Ascending aorta (tissue), 2 donors: ENCODE measurements at regions not wholly inside any gene's neighbourhood (a gene's known extent, or its start where the extent isn't known, plus 50 kb on each side); places are given as distances from the start of the nearest gene placed in this dataset.

ENCODE experiments used
- DNase-seq, 2 donors: peaks; one replicate each; pipeline ENCODE4 v3.0.0-alpha.2; 2019; ENCODE audit warnings: low spot score in 2 of 2
- H3K27ac ChIP-seq, 2 donors: fragments of 200-600 bp; sonication (generic); one replicate each; pipeline ENCODE4 v1.5.1; 2016 to 2017; ENCODE audit warnings: mild to moderate bottlenecking in 1 of 2
- H3K27me3 ChIP-seq: fragments of 200-600 bp; sonication (generic); one replicate; pipeline ENCODE4 v1.5.1; 2017
- H3K36me3 ChIP-seq, 2 donors: fragments of 200-600 bp; sonication (generic); one replicate each; pipeline ENCODE4 v1.5.1; 2016
- H3K4me1 ChIP-seq, 2 donors: fragments of 200-600 bp; sonication (generic); one replicate each; pipeline ENCODE4 v1.5.1; 2016 to 2017; ENCODE audit warnings: mild to moderate bottlenecking in 1 of 2
- H3K4me3 ChIP-seq, 2 donors: fragments of 200-600 bp; sonication (generic); one replicate each; pipeline ENCODE4 v1.5.1; 2016 to 2017; ENCODE audit warnings: mild to moderate bottlenecking in 1 of 2
- H3K9me3 ChIP-seq, 2 donors: fragments of 200-600 bp; sonication (generic); one replicate each; pipeline ENCODE4 v1.5.1; 2016
- intact Hi-C: fragments of 100-400 bp; cut with DNase I; formaldehyde crosslinking; loops from one replicate; pipeline ENCODE4 v1.15.1; 2023
- TF ChIP-seq, protein P1 (sequence below), 3 experiments: fragments of 200-600 bp in 2 of 3; fragments of 450-650 bp in 1 of 3; sonication (generic) in 2 of 3; IDR thresholded peaks; one replicate each; pipeline ENCODE4 v1.5.1; 2016 to 2019; ENCODE audit warnings: antibody characterized with exemption in 3 of 3, mild to moderate bottlenecking in 1 of 3, moderate library complexity in 1 of 3

DNA sequence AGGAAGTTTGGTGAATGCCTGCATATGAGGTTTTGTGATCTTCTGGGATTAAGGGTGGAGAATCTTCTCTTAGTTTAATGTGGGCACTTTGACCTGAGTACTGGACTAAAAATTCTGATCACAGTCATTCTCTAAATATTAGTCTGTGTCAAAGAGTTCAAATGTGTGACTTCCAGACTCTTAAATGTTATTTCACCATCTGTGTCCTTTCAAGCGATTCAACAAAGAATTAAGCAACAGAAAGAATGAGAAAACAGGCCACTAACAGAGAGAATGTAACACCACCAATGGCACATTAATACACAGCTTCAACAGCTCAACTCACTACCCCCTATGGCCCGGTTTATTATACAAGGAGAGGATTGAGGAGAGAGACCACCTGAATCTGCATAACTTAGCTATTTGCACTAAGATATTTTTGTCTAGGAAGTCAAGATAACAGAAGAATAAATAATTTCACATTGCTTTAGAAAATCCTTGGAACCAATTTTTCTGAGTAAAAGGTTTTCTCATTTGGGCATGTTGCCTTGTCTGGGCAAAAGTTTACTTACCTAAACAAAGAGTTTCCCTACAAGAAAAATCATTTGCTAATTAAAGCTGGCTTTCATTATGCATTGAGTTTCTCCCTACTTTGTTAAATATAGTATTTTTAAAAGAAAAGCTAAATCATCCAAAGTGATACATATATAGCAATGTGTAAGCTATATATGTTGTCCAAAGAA is 1313.7 kb downstream of the NCAM2 start:
- H3K4me1 ChIP-seq, result no peaks in the 10 kb centered on the region
- no peaks in the 10 kb centered on the region for H3K36me3 ChIP-seq
- DNase-seq, result no peak
- TF ChIP-seq, protein P1, sequence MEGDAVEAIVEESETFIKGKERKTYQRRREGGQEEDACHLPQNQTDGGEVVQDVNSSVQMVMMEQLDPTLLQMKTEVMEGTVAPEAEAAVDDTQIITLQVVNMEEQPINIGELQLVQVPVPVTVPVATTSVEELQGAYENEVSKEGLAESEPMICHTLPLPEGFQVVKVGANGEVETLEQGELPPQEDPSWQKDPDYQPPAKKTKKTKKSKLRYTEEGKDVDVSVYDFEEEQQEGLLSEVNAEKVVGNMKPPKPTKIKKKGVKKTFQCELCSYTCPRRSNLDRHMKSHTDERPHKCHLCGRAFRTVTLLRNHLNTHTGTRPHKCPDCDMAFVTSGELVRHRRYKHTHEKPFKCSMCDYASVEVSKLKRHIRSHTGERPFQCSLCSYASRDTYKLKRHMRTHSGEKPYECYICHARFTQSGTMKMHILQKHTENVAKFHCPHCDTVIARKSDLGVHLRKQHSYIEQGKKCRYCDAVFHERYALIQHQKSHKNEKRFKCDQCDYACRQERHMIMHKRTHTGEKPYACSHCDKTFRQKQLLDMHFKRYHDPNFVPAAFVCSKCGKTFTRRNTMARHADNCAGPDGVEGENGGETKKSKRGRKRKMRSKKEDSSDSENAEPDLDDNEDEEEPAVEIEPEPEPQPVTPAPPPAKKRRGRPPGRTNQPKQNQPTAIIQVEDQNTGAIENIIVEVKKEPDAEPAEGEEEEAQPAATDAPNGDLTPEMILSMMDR (IDR thresholded peaks at IDR 0.05), result no peak
- intact Hi-C loops, result no loop called here
- H3K27me3 ChIP-seq, result no peaks in the 10 kb centered on the region
- H3K27ac ChIP-seq, result no peak overlapping the region
- H3K4me3 ChIP-seq, result no peak overlapping the region
- H3K9me3 ChIP-seq, result no peaks in the 10 kb centered on the region

DNA sequence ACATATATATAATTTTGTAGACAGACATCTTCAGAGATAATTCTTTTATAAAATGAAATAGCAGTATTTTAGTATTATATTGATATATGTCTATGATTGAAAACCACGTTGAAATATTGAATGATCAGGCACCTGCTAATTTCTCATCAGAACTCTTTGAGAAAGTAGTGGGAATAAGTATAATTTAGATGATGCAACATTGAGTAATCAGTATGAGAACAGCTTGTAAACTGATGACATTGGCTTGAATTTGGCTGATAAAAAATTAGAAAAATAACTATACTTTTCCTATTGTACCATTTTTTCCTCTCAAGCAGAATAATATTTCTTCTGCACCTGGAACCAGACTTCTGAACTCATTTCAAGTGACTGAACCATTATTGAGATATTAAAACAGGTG is 1316.8 kb downstream of the NCAM2 start:
- Histone ChIP-seq H3K4me1 (no peaks in the 10 kb centered on the region), H3K4me3 (no peak overlapping the region), H3K36me3 (no peaks in the 10 kb centered on the region), H3K9me3 (no peaks in the 10 kb centered on the region), H3K27me3 (no peaks in the 10 kb centered on the region), H3K27ac (no peak overlapping the region)
- TF ChIP-seq, protein P1 (IDR thresholded peaks at IDR 0.05), result no peak
- no peak for DNase-seq
- intact Hi-C loops, result no loop called here

DNA sequence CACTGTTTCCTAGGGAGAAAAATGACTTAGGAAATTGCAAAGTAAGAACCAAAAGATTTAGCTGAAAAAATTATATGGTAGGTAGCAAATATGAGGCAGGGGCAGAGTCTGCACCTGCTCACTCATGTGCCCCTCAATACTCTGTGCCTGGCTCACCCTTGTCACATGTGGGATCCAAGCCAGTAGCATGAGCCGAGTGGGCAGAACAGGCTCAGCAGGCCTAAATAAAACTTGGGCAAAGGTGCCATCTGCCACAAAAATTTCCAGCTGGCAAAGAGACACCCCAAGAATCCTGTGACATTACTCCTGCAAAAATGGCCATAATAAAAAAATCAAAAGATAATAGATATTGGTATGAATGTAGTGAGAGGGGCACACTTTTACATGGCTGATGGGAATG is 1321.2 kb downstream of the NCAM2 start:
- Histone ChIP-seq H3K27me3 (no peaks in the 10 kb centered on the region), H3K4me3 (no peak overlapping the region), H3K27ac (no peak overlapping the region), H3K4me1 (no peaks in the 10 kb centered on the region), H3K9me3 (peaks cover 0 to 3% of the 10 kb centered on the region in 2 donors), H3K36me3 (no peaks in the 10 kb centered on the region)
- TF ChIP-seq, protein P1 (IDR thresholded peaks at IDR 0.05), result no peak
- no peak for DNase-seq
- intact Hi-C loops, result no loop called here

DNA sequence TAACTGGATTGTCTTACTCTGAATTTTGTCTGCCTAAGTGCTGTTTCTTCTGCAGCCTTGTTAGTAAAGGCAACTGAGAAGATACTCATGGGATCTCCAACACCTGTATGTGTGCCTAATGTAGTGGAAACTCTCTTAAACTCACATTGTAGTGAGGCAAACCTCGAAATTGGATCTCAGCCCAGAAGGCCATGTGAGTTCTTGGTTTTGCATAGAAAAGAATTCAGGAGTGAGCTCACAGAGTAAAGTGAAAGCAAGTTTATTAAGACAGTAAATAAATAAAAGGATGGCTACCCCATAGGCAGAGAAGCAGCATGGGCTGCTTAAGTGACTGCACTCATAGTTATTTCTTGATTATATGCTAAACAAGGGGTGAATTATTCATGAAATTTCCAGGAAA is 1344.7 kb downstream of the NCAM2 start:
- no peaks in the 10 kb centered on the region for H3K27me3 ChIP-seq
- intact Hi-C loops, result no loop called here
- TF ChIP-seq, protein P1 (IDR thresholded peaks at IDR 0.05), result no peak
- DNase-seq, result no peak
- no peaks in the 10 kb centered on the region for H3K36me3 ChIP-seq
- no peak overlapping the region for H3K4me3 ChIP-seq
- no peaks in the 10 kb centered on the region for H3K9me3 ChIP-seq
- H3K4me1 ChIP-seq, result no peaks in the 10 kb centered on the region
- H3K27ac ChIP-seq, result no peak overlapping the region

DNA sequence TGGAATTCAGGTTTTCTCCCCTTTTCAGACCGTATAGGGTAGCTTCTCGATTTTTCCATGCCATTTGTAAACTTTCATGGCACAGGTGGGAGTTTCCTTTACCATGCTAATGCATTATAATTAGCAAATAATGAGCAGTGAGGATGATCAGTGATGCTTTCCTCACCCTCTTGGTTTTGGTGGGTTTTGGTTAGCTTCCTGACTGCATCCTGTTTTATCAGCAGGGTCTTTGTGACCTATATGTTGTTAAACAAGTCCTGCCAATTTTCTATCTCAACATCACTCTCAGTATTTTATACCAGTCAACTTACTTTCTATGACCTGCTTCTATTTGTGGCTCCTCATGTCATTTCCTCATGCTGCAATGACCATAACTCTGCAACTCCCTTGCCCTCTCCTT is 1345.1 kb downstream of the NCAM2 start:
- no peak for DNase-seq
- H3K4me1 ChIP-seq, result no peaks in the 10 kb centered on the region
- TF ChIP-seq, protein P1 (IDR thresholded peaks at IDR 0.05), result no peak
- no peaks in the 10 kb centered on the region for H3K27me3 ChIP-seq
- no peak overlapping the region for H3K4me3 ChIP-seq
- no peak overlapping the region for H3K27ac ChIP-seq
- H3K36me3 ChIP-seq, result no peaks in the 10 kb centered on the region
- intact Hi-C loops, result no loop called here
- H3K9me3 ChIP-seq, result no peaks in the 10 kb centered on the region

DNA sequence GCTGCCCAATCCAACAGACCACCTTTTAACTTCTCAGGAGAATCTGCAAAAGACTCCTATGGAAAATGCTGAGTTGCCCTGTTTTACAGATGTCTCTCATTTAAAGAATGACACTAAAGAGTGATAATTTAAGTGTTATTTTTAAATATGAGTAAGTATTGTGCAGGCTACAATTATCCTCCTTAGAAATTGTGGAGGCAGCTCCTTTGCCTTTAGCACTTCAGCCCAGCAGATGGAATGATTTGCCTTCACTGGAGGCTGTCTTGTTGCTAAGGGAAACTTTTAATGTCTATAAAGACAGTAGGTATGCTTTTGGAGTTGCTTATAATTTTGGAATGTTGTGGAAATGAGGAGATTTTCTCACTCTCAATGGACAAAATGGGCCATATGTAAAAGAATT is 1345.5 kb downstream of the NCAM2 start:
- no peak for DNase-seq
- Histone ChIP-seq H3K9me3 (no peaks in the 10 kb centered on the region), H3K4me1 (no peaks in the 10 kb centered on the region), H3K27ac (no peak overlapping the region), H3K27me3 (no peaks in the 10 kb centered on the region), H3K36me3 (no peaks in the 10 kb centered on the region), H3K4me3 (no peak overlapping the region)
- TF ChIP-seq, protein P1 (IDR thresholded peaks at IDR 0.05), result no peak
- intact Hi-C loops, result no loop called here
